Endothelial cell of umbilical vein (primary cell): ENCODE measurements at regions not wholly inside any gene's neighbourhood (a gene's known extent, or its start where the extent isn't known, plus 50 kb on each side); places are given as distances from the start of the nearest gene placed in this dataset.

Experiments
- BruUV-seq: library from RNA; stranded (reverse); fragments of 400-500 nt; replicated peaks from 2 replicates; lab custom pipeline; 2021; lab: Mats Ljungman, UMichigan
- CTCF ChIA-PET: fragments of 300-600, 350-600 bp; sonication (Branson Sonifier 250); formaldehyde crosslinking; loops from one replicate; lab custom pipeline; 2021; ENCODE audit warnings: antibody characterized with exemption, inconsistent platforms; lab: Charles Lee
- POLR2A ChIA-PET: fragments of 300-600, 350-600 bp; sonication (Branson Sonifier 250); formaldehyde crosslinking; loops from one replicate; lab custom pipeline; 2021; ENCODE audit warnings: antibody characterized with exemption, inconsistent platforms; lab: Charles Lee
- DNase-seq: peaks from one replicate; pipeline ENCODE4 v3.0.0-alpha.2; 2011; ENCODE audit warnings: low read depth, low spot score
- FAIRE-seq: peaks from 2 replicates; lab custom pipeline; 2011; peaks lifted over from hg19 to GRCh38; lab: Jason Lieb, UNC
- H2AFZ ChIP-seq: 2 replicates; pipeline ENCODE4 v1.6.0; 2012; ENCODE audit warnings: low read depth, low read length, control low read depth, inconsistent platforms
- H3K27ac ChIP-seq: 2 replicates; pipeline ENCODE4 v1.5.1; 2011; ENCODE audit warnings: low read depth, mild to moderate bottlenecking, control low read depth, low read length, moderate library complexity; ENCODE audit not compliant: insufficient read depth
- H3K27me3 ChIP-seq, 2 experiments: 2 replicates each; pipeline versions ENCODE4 v1.6.0 to v1.6.1; 2011; ENCODE audit warnings: low read length in 2 of 2, mixed read lengths in 1 of 2; ENCODE audit not compliant: control insufficient read depth in 2 of 2, insufficient read depth in 2 of 2
- H3K36me3 ChIP-seq, 2 experiments: 2 replicates in 1 of 2; 3 replicates in 1 of 2; pipeline ENCODE4 v1.5.1; 2011; ENCODE audit warnings: low read length in 2 of 2, mild to moderate bottlenecking in 1 of 2, moderate library complexity in 1 of 2; ENCODE audit not compliant: control insufficient read depth in 2 of 2, insufficient read depth in 2 of 2; ENCODE audit errors: extremely low read depth in 1 of 2
- H3K4me1 ChIP-seq: 3 replicates; pipeline ENCODE4 v1.5.1; 2011; ENCODE audit warnings: mild to moderate bottlenecking, low read length; ENCODE audit not compliant: control insufficient read depth, insufficient read depth; ENCODE audit errors: extremely low read depth
- H3K4me2 ChIP-seq: 2 replicates; pipeline ENCODE4 v1.6.1; 2011; ENCODE audit warnings: low read length, control low read depth, mixed read lengths; ENCODE audit not compliant: insufficient read depth
- H3K4me3 ChIP-seq, 3 experiments: fragments of 200-600 bp in 1 of 3; sonication (generic), shearing (Covaris generic) in 1 of 3; replicated peaks in 1 of 3; 2 replicates each; pipeline ENCODE4 v1.5.1; 2011 to 2016; ENCODE audit warnings: control low read depth in 3 of 3, low read length in 3 of 3, mild to moderate bottlenecking in 2 of 3, inconsistent platforms in 1 of 3, low read depth in 1 of 3, moderate library complexity in 1 of 3; ENCODE audit not compliant: insufficient read depth in 1 of 3
- H3K79me2 ChIP-seq: 2 replicates; pipeline ENCODE4 v1.6.0; 2012; ENCODE audit warnings: low read length, inconsistent platforms; ENCODE audit not compliant: control insufficient read depth, insufficient read depth
- H3K9ac ChIP-seq: replicated peaks from 2 replicates; pipeline ENCODE3; 2011; ENCODE audit warnings: low read length, control low read depth; ENCODE audit not compliant: insufficient read depth; ENCODE audit errors: extremely low read depth
- H3K9me1 ChIP-seq: replicated peaks from 3 replicates; pipeline ENCODE4 v1.6.0; 2011; ENCODE audit warnings: mild to moderate bottlenecking, low read length; ENCODE audit not compliant: control insufficient read depth, insufficient read depth; ENCODE audit errors: extremely low read depth
- H3K9me3 ChIP-seq: replicated peaks from 2 replicates; pipeline ENCODE4 v1.5.1; 2012; ENCODE audit warnings: low read length, inconsistent platforms; ENCODE audit not compliant: control insufficient read depth, insufficient read depth
- H4K20me1 ChIP-seq: replicated peaks from 2 replicates; pipeline ENCODE3; 2011; ENCODE audit warnings: mild to moderate bottlenecking, low read length; ENCODE audit not compliant: control insufficient read depth, insufficient read depth; ENCODE audit errors: extremely low read depth
- EZH2 ChIP-seq: IDR thresholded peaks from 2 replicates; pipeline ENCODE4 v1.6.1; 2012; ENCODE audit warnings: borderline replicate concordance, low read depth, mild to moderate bottlenecking, moderate library complexity, low read length, inconsistent platforms; ENCODE audit not compliant: severe bottlenecking
- GATA2 ChIP-seq: IDR thresholded peaks from 2 replicates; pipeline ENCODE4 v1.7.0; 2011; ENCODE audit warnings: low read depth, mild to moderate bottlenecking, moderate library complexity, mixed read lengths, low read length; ENCODE audit not compliant: insufficient read length, insufficient read depth
- MYC ChIP-seq: IDR thresholded peaks from one replicate; pipeline ENCODE4 v1.6.1; 2011; ENCODE audit warnings: mild to moderate bottlenecking, low read depth, low read length
- POLR2AphosphoS5 ChIP-seq: IDR thresholded peaks from 2 replicates; pipeline ENCODE4 v1.6.1; 2012; ENCODE audit warnings: low read depth, mild to moderate bottlenecking, control low read depth, low read length, moderate library complexity; ENCODE audit not compliant: insufficient read depth
- dilution Hi-C: fragments of 300-500 bp; cut with MboI; formaldehyde crosslinking; loops from one replicate; pipeline ENCODE4 v1.15.0; 2019; ENCODE audit warnings: low sequenced_read_pairs; ENCODE audit not compliant: extremely low pct_ligation_motif_present
- intact Hi-C: fragments of 100-400 bp; cut with micrococcal nuclease; formaldehyde crosslinking; loops from one replicate; pipeline ENCODE4 v1.10.0; 2022

DNA sequence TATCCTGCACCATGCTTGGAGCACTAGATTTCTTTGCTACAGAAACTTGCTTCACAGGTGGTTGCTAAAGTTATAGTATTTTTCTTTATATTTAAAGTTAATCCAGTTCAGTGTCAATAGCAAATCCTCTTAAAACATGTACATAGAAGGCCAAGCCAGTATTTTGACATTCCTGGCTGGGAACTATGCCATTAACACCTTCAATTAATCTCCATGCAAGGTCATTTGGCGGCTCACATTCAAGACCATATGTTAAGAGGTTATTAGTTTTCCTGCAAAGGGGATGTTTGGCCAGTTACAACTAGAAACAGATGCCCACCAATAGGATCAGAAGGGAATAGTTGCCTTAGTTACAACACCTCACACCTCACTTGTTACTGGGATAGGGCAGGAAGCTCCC is 261.3 kb upstream of the MEIS1 start:
- Histone ChIP-seq H3K36me3 (no peaks in the 10 kb centered on the region), H3K27me3 (no peaks in the 10 kb centered on the region), H2AFZ (no peak overlapping the region), H4K20me1 (no peaks in the 10 kb centered on the region), H3K9me1 (no peaks in the 10 kb centered on the region), H3K27ac (no peak overlapping the region), H3K4me3 (no peak overlapping the region), H3K9ac (no peak overlapping the region), H3K4me2 (no peak overlapping the region), H3K4me1 (no peaks in the 10 kb centered on the region), H3K9me3 (no peaks in the 10 kb centered on the region), H3K79me2 (no peaks in the 10 kb centered on the region)
- FAIRE-seq (no peak), DNase-seq (no peak)
- TF ChIP-seq GATA2: no peak
- TF ChIP-seq MYC: no peak
- no peak for TF ChIP-seq POLR2AphosphoS5
- intact Hi-C loops (no loop called here), dilution Hi-C loops (no loop called here)
- no TSS peak for BruUV-seq
- ChIA-PET CTCF (no interaction called here), POLR2A (no interaction called here)

DNA sequence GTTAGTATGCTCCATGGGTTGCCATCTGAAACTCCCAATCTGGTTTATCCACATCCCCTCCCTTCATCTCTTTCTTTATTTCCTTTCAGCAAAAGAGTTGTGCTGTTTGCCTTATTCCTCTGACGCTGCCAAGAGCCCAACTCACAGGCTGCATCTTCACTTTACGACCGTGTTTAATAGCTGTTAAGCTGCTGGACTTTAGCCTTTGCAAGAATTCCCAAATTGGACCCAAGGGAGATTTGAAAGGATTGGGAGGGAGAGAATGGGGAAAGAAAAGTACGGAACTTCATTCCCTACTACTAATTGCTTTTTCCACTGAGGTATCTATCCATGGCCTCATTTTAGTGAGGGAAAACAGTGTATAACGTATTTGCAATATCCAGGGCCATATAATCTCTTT is 263.4 kb upstream of the MEIS1 start:
- FAIRE-seq: no peak
- no peaks in the 10 kb centered on the region for H3K36me3 ChIP-seq
- no peaks in the 10 kb centered on the region for H3K27me3 ChIP-seq
- dilution Hi-C loops: no loop called here
- H3K4me1 ChIP-seq: no peaks in the 10 kb centered on the region
- no peaks in the 10 kb centered on the region for H3K9me3 ChIP-seq
- no peak overlapping the region for H3K4me2 ChIP-seq
- H3K9ac ChIP-seq: no peak overlapping the region
- BruUV-seq: no TSS peak
- H3K4me3 ChIP-seq: no peak overlapping the region
- H4K20me1 ChIP-seq: no peaks in the 10 kb centered on the region
- no peaks in the 10 kb centered on the region for H3K9me1 ChIP-seq
- no peaks in the 10 kb centered on the region for H3K79me2 ChIP-seq
- intact Hi-C loops: no loop called here
- CTCF ChIA-PET: no interaction called here
- no peak for DNase-seq
- H2AFZ ChIP-seq: no peak overlapping the region
- H3K27ac ChIP-seq: no peak overlapping the region
- TF ChIP-seq GATA2 (no peak), EZH2 (no peak)
- POLR2A ChIA-PET: interaction anchor here (0.6 kb wide), 1 partner anchor 110 kb away, joined by 4 read pairs; no protein-coding TSS in a partner anchor
